Esophagus muscularis mucosa (tissue), 3 donors: ENCODE measurements at regions not wholly inside any gene's neighbourhood (a gene's known extent, or its start where the extent isn't known, plus 50 kb on each side); places are given as distances from the start of the nearest gene placed in this dataset.

ENCODE experiments used
- POLR2A ChIP-seq: fragments of 450-650 bp; IDR thresholded peaks from one replicate; pipeline ENCODE4 v1.6.1; 2017; ENCODE audit warnings: antibody characterized with exemption, moderate library complexity, mild to moderate bottlenecking, low read depth
- TF ChIP-seq, protein P1 (sequence below), 3 experiments: fragments of 200-600 bp in 2 of 3; fragments of 450-650 bp in 1 of 3; sonication (generic) in 2 of 3; IDR thresholded peaks; one replicate each; pipeline ENCODE4 v1.5.1; 2017 to 2019; ENCODE audit warnings: antibody characterized with exemption in 3 of 3, mild to moderate bottlenecking in 2 of 3, moderate library complexity in 1 of 3

DNA sequence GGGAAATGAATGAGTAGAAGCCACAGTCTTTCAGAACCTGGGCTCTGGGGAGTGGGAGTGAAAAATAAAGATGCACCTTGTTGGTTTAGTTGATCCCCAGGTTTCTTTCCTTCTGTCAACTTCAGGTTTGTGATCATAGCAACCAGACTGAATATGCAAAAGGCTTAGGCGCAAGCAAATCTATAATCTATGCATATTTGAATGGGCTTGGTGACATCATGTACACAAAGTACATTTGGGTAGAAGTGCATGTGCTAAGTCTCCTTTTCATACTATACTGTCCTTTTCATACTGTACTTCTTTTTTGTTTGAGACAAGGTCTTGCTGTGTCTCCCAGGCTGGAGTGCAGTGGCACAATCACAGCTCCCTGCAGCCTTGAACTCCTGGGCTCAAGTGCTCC is 132.4 kb upstream of the C2CD4B start:
- TF ChIP-seq POLR2A, result no peak
- TF ChIP-seq, protein P1, sequence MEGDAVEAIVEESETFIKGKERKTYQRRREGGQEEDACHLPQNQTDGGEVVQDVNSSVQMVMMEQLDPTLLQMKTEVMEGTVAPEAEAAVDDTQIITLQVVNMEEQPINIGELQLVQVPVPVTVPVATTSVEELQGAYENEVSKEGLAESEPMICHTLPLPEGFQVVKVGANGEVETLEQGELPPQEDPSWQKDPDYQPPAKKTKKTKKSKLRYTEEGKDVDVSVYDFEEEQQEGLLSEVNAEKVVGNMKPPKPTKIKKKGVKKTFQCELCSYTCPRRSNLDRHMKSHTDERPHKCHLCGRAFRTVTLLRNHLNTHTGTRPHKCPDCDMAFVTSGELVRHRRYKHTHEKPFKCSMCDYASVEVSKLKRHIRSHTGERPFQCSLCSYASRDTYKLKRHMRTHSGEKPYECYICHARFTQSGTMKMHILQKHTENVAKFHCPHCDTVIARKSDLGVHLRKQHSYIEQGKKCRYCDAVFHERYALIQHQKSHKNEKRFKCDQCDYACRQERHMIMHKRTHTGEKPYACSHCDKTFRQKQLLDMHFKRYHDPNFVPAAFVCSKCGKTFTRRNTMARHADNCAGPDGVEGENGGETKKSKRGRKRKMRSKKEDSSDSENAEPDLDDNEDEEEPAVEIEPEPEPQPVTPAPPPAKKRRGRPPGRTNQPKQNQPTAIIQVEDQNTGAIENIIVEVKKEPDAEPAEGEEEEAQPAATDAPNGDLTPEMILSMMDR (IDR thresholded peaks at IDR 0.05), result no peak
